Fibroblast of lung (primary cell): ENCODE measurements at regions not wholly inside any gene's neighbourhood (a gene's known extent, or its start where the extent isn't known, plus 50 kb on each side); places are given as distances from the start of the nearest gene placed in this dataset.
"Not testable (repeated sequence)": the region's sequence is repeated elsewhere in the genome, so short reads cannot be mapped to it uniquely, and the experiment has no call there.

Experiments used
- EZH2 ChIP-seq: IDR thresholded peaks from 2 replicates; pipeline ENCODE4 v1.5.1; 2012; ENCODE audit warnings: low read length, control low read depth, mild to moderate bottlenecking; ENCODE audit errors: missing control alignments
- TF ChIP-seq, protein P1 (sequence below), 2 donors: IDR thresholded peaks in 1 of 2; conservative IDR thresholded peaks in 1 of 2; 1 replicate in 1 of 2; 2 replicates in 1 of 2; pipeline ENCODE4 v1.5.1; 2011 to 2012; ENCODE audit warnings: low read length in 2 of 2, control low read depth in 1 of 2, inconsistent platforms in 1 of 2, low read depth in 1 of 2, mild to moderate bottlenecking in 1 of 2

DNA sequence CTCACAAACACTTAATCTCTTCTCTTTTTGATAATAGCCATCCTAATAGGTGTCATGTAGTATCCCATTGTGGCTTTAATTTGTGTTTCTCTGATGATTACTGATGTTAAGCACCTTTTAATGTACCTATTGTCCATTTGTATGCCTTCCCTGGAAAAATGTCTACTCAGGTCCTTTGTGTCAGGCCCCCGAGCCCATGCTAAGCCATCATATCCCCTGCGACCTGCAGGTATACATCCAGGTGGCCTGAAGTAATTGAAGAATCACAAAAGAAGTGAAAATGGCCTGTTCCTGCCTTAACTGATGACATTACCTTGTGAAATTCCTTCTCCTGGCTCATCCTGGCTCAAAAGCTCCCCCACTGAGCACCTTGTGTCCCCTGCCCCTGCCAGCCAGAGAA is 269.4 kb downstream of the NUF2 start:
- TF ChIP-seq, protein P1, sequence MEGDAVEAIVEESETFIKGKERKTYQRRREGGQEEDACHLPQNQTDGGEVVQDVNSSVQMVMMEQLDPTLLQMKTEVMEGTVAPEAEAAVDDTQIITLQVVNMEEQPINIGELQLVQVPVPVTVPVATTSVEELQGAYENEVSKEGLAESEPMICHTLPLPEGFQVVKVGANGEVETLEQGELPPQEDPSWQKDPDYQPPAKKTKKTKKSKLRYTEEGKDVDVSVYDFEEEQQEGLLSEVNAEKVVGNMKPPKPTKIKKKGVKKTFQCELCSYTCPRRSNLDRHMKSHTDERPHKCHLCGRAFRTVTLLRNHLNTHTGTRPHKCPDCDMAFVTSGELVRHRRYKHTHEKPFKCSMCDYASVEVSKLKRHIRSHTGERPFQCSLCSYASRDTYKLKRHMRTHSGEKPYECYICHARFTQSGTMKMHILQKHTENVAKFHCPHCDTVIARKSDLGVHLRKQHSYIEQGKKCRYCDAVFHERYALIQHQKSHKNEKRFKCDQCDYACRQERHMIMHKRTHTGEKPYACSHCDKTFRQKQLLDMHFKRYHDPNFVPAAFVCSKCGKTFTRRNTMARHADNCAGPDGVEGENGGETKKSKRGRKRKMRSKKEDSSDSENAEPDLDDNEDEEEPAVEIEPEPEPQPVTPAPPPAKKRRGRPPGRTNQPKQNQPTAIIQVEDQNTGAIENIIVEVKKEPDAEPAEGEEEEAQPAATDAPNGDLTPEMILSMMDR (conservative IDR thresholded peaks at IDR 0.05 in 1 of 2, IDR thresholded peaks at IDR 0.05 in 1 of 2; ENCODE audit: low read depth in 1 of 2, low read length in 2 of 2) = not testable (repeated sequence)
- TF ChIP-seq EZH2 = not testable (repeated sequence)
